GM23248 (cell line): ENCODE measurements at regions not wholly inside any gene's neighbourhood (a gene's known extent, or its start where the extent isn't known, plus 50 kb on each side); places are given as distances from the start of the nearest gene placed in this dataset.
A peak's percentile ranks its signal among the peaks of the same experiment; 100 is the strongest.

Experiments used
- DNase-seq: peaks from one replicate; pipeline ENCODE4 v3.0.0-alpha.2; 2015
- H2AFZ ChIP-seq: fragments of 200-600 bp; sonication (generic); 2 replicates; pipeline ENCODE4 v1.6.1; 2016; ENCODE audit warnings: antibody characterized with exemption
- H3F3A ChIP-seq: fragments of 200-600 bp; sonication (generic); 2 replicates; pipeline ENCODE4 v1.6.1; 2016; ENCODE audit warnings: mild to moderate bottlenecking, antibody characterized with exemption, mixed run types; ENCODE audit not compliant: insufficient read depth
- H3K27ac ChIP-seq: fragments of 200-600 bp; sonication (generic); 2 replicates; pipeline ENCODE4 v1.5.1; 2016; ENCODE audit warnings: mild to moderate bottlenecking
- H3K27me3 ChIP-seq: fragments of 200-600 bp; sonication (generic); replicated peaks from 2 replicates; pipeline ENCODE4 v1.6.1; 2016; ENCODE audit warnings: mild to moderate bottlenecking; ENCODE audit not compliant: insufficient read depth
- H3K36me3 ChIP-seq: fragments of 200-600 bp; sonication (generic); 2 replicates; pipeline ENCODE4 v1.6.1; 2016; ENCODE audit warnings: low read depth, mild to moderate bottlenecking
- H3K4me1 ChIP-seq: fragments of 200-600 bp; sonication (generic); 2 replicates; pipeline ENCODE4 v1.6.1; 2016; ENCODE audit warnings: mild to moderate bottlenecking; ENCODE audit not compliant: insufficient read depth
- H3K4me2 ChIP-seq: fragments of 200-600 bp; sonication (generic); one replicate; pipeline ENCODE4 v1.6.1; 2016; ENCODE audit warnings: mild to moderate bottlenecking; ENCODE audit not compliant: unreplicated experiment
- H3K4me3 ChIP-seq: fragments of 200-600 bp; sonication (generic); 2 replicates; pipeline ENCODE4 v1.5.1; 2016; ENCODE audit warnings: mild to moderate bottlenecking
- H3K79me2 ChIP-seq: fragments of 200-600 bp; sonication (generic); 2 replicates; pipeline ENCODE4 v1.6.1; 2016; ENCODE audit warnings: mild to moderate bottlenecking; ENCODE audit not compliant: insufficient read depth
- H3K9ac ChIP-seq: fragments of 200-600 bp; sonication (generic); 2 replicates; pipeline ENCODE4 v1.6.1; 2016; ENCODE audit warnings: mild to moderate bottlenecking
- H3K9me2 ChIP-seq: fragments of 200-600 bp; sonication (generic); 2 replicates; pipeline ENCODE4 v1.6.1; 2016; ENCODE audit warnings: mixed run types, mild to moderate bottlenecking, moderate library complexity; ENCODE audit not compliant: insufficient read depth
- H3K9me3 ChIP-seq: fragments of 200-600 bp; sonication (generic); one replicate; pipeline ENCODE4 v1.6.1; 2017; ENCODE audit warnings: low read depth
- H4K20me1 ChIP-seq: fragments of 200-600 bp; sonication (generic); 2 replicates; pipeline ENCODE4 v1.6.0; 2016; ENCODE audit not compliant: insufficient read depth
- EZH2 ChIP-seq: fragments of 200-600 bp; sonication (generic); IDR thresholded peaks from 2 replicates; pipeline ENCODE4 v1.6.1; 2018; ENCODE audit warnings: antibody characterized with exemption, mild to moderate bottlenecking; ENCODE audit not compliant: insufficient read depth, poor library complexity, severe bottlenecking
- EZH2phosphoT487 ChIP-seq: fragments of 200-600 bp; sonication (generic); IDR thresholded peaks from 2 replicates; pipeline ENCODE4 v1.6.1; 2018; ENCODE audit warnings: antibody characterized with exemption, moderate library complexity, mild to moderate bottlenecking, low read depth; ENCODE audit not compliant: insufficient read depth
- WGBS, 2 experiments: methylation state at CpG; one replicate each; pipeline ENCODE4 v1.1.6; 2015 to 2017; ENCODE audit warnings: low lambda C conversion rate in 2 of 2, low coverage in 1 of 2; ENCODE audit errors: missing lambda C conversion rate in 2 of 2; 5-methylcytosine and 5-hydroxymethylcytosine counted together
- in situ Hi-C: fragments of 300-500 bp; cut with MboI; formaldehyde crosslinking; loops from 2 replicates; pipeline ENCODE4 v1.15.0; 2020

DNA sequence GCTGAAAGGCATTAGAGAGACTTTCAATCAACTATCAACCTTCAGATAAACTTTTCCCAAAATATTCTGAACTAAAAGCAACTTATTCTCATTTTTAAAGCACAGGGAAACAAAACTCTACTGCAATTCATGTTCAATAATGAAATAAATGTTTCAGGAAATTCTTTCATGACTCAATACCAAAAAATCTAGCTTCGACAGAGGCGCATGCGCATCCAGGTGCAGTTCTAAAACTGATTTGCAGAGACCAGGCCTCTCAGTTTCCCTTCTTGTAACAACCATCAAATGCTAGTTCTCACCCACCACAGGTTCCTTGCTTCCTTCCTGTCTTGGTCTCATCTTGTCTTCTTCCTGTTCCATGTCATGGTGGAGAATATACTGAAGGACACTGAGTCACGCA, 55.3 kb upstream of the NRBF2 start:
- Histone ChIP-seq H3K4me3 (no peak overlapping the region), H3K36me3 (no peaks in the 10 kb centered on the region), H2AFZ (no peak overlapping the region), H3K9me3 (no peaks in the 10 kb centered on the region), H3K9ac (no peak overlapping the region), H3K9me2 (no peaks in the 10 kb centered on the region), H3K79me2 (no peaks in the 10 kb centered on the region), H3K4me1 (no peaks in the 10 kb centered on the region), H4K20me1 (no peaks in the 10 kb centered on the region), H3F3A (no peaks in the 10 kb centered on the region), H3K4me2 (no peak overlapping the region), H3K27me3 (0 out of 2 replicates have a peak, but pooled peaks cover 8% of the 10 kb centered on the region), H3K27ac (no peak overlapping the region)
- WGBS, 2 experiments, result 89 to 96% methylated on average over 4 of the region's 4 CpGs
- TF ChIP-seq EZH2phosphoT487 (no peak), EZH2 (no peak)
- no peak for DNase-seq
- in situ Hi-C loops, result no loop called here

DNA sequence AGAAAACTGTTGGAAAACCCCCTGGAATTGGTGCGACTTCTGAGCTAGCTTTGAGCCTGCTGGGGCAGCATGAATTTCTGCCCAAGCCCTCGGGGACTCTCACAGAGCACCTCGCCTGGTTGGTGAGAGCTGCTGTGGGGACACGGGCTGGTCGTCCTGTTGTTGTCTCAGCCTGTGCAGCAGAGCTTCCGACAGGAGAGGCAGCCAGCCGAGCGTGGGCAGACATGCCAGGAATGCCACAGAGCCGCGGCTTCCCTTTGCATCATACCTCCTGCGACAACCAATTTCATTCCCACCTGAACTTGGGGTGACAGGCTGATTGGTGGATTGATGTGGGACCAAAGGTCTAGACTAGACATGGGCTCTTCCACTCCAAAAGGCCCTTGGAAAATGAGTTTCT, 60.2 kb upstream of the NRBF2 start:
- Histone ChIP-seq H3F3A (no peaks in the 10 kb centered on the region), H3K4me1 (no peaks in the 10 kb centered on the region), H3K4me3 (no peak overlapping the region), H3K27ac (no peak overlapping the region), H3K9me3 (no peaks in the 10 kb centered on the region), H3K36me3 (no peaks in the 10 kb centered on the region), H3K9ac (no peak overlapping the region), H3K79me2 (no peaks in the 10 kb centered on the region), H2AFZ (no peak overlapping the region), H4K20me1 (no peaks in the 10 kb centered on the region), H3K27me3 (0 out of 2 replicates have a peak, but pooled peaks cover 8% of the 10 kb centered on the region), H3K9me2 (no peaks in the 10 kb centered on the region), H3K4me2 (no peak overlapping the region)
- 72 to 73% methylated on average over 10 to 11 of the region's 11 CpGs for WGBS, 2 experiments
- TF ChIP-seq EZH2phosphoT487, result no peak
- no peak for TF ChIP-seq EZH2
- in situ Hi-C loops, result no loop called here
- no peak for DNase-seq

DNA sequence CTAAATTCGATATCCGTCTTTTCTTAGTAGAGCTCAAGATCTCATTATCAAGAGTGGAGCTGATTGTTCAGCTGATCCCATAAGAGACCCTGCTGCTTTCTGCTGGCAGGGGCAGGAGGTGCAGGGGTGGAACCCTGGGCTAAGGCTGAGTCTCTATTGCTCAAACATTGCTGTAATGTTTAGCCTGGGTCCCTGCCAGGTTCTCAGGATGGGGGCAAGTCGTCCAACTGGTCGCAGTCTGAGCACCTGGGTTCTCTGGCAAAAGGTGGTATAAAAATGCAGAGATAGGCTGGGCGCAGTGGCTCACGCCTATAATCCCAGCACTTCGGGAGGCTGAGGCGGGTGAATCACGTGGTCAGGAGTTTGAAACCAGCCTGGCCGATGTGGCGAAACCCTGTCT, 62.0 kb upstream of the NRBF2 start:
- TF ChIP-seq EZH2phosphoT487, result no peak
- TF ChIP-seq EZH2, result no peak
- no peaks in the 10 kb centered on the region for H3K36me3 ChIP-seq
- H3K4me2 ChIP-seq, result no peak overlapping the region
- H3K79me2 ChIP-seq, result no peaks in the 10 kb centered on the region
- in situ Hi-C loops, result no loop called here
- no peak overlapping the region for H3K9ac ChIP-seq
- 0 out of 2 replicates have a peak, but pooled peaks cover 8% of the 10 kb centered on the region for H3K27me3 ChIP-seq
- no peaks in the 10 kb centered on the region for H4K20me1 ChIP-seq
- DNase-seq, result no peak
- no peaks in the 10 kb centered on the region for H3K4me1 ChIP-seq
- no peaks in the 10 kb centered on the region for H3F3A ChIP-seq
- no peaks in the 10 kb centered on the region for H3K9me3 ChIP-seq
- no peak overlapping the region for H2AFZ ChIP-seq
- H3K4me3 ChIP-seq, result no peak overlapping the region
- H3K27ac ChIP-seq, result no peak overlapping the region
- 71 to 73% methylated on average over 11 of the region's 11 CpGs for WGBS, 2 experiments
- H3K9me2 ChIP-seq, result no peaks in the 10 kb centered on the region

DNA sequence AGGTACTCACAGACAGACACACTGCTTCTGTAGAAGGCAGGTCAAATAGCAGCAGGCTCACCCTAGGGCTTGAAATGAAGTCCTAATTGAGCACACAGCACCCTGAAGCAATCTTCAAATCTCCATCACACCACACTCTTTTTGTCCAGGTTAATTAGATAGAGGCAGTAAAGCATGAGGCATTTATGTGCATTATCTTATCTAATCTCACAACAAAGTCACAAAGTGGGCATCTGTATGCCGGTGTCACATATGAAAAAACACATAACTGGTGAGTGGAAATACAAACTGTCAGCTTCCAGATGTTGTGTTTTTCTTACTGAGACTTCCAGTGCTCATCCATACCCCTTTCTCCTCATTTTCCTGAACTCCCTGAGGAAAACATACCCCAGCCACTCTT, 63.8 kb upstream of the NRBF2 start:
- 85 to 95% methylated on average over 1 of the region's 1 CpG for WGBS, 2 experiments
- no peak for DNase-seq
- in situ Hi-C loops, result no loop called here
- no peak overlapping the region for H2AFZ ChIP-seq
- H3F3A ChIP-seq, result no peaks in the 10 kb centered on the region
- no peak overlapping the region for H3K27ac ChIP-seq
- H3K4me1 ChIP-seq, result 0 out of 2 replicates have a peak, but pooled peaks cover 5% of the 10 kb centered on the region
- H3K27me3 ChIP-seq, result 0 out of 2 replicates have a peak, but pooled peaks cover 8% of the 10 kb centered on the region
- no peaks in the 10 kb centered on the region for H3K36me3 ChIP-seq
- no peaks in the 10 kb centered on the region for H3K79me2 ChIP-seq
- H3K4me2 ChIP-seq, result no peak overlapping the region
- no peak overlapping the region for H3K4me3 ChIP-seq
- H3K9ac ChIP-seq, result no peak overlapping the region
- H4K20me1 ChIP-seq, result no peaks in the 10 kb centered on the region
- H3K9me3 ChIP-seq, result no peaks in the 10 kb centered on the region
- H3K9me2 ChIP-seq, result no peaks in the 10 kb centered on the region
- TF ChIP-seq EZH2phosphoT487, result no peak
- TF ChIP-seq EZH2, result no peak

DNA sequence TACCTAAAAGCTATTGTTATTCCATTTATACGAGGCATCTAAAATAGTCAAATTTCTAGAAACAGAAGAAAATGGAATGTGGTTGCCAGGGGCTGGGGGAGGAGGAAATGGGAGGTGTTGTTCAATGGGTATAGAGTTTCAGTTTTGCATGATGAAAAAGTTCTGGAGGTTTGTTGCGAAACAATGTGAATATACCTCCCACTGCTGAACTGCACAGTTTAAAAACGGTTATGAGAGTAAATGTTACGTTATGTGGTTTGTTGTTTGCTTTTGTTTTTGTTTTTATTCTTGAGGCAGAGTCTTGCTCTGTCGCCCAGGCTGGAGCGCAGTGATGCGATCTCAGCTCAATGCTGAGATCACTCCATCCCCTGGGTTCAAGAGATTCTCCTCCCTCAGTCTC, 64.9 kb upstream of the NRBF2 start:
- 82 to 83% methylated on average over 7 of the region's 7 CpGs for WGBS, 2 experiments
- H3K27me3 ChIP-seq, result no peaks in the 10 kb centered on the region
- H3K9me2 ChIP-seq, result no peaks in the 10 kb centered on the region
- H3K9me3 ChIP-seq, result no peaks in the 10 kb centered on the region
- H3F3A ChIP-seq, result no peaks in the 10 kb centered on the region
- no peak for TF ChIP-seq EZH2
- TF ChIP-seq EZH2phosphoT487, result no peak
- no peaks in the 10 kb centered on the region for H3K79me2 ChIP-seq
- no peaks in the 10 kb centered on the region for H3K36me3 ChIP-seq
- H3K4me1 ChIP-seq, result 0 out of 2 replicates have a peak, but pooled peaks cover 5% of the 10 kb centered on the region
- no peak overlapping the region for H3K9ac ChIP-seq
- no peak overlapping the region for H3K4me3 ChIP-seq
- no peak overlapping the region for H2AFZ ChIP-seq
- no peak overlapping the region for H3K4me2 ChIP-seq
- in situ Hi-C loops, result no loop called here
- H4K20me1 ChIP-seq, result no peaks in the 10 kb centered on the region
- H3K27ac ChIP-seq, result no peak overlapping the region
- DNase-seq, result peak; percentile 27
